Mucosa of stomach (tissue), 1 donor: ENCODE measurements at regions not wholly inside any gene's neighbourhood (a gene's known extent, or its start where the extent isn't known, plus 50 kb on each side); places are given as distances from the start of the nearest gene placed in this dataset.
"Not testable (repeated sequence)": the region's sequence is repeated elsewhere in the genome, so short reads cannot be mapped to it uniquely, and the experiment has no call there.

Experiments used
- H3K27me3 ChIP-seq: one replicate; pipeline ENCODE4 v1.7.0; 2013; ENCODE audit warnings: mild to moderate bottlenecking, low read length; ENCODE audit not compliant: control insufficient read depth, insufficient read depth
- H3K36me3 ChIP-seq: one replicate; pipeline ENCODE4 v1.7.0; 2013; ENCODE audit warnings: low read length; ENCODE audit not compliant: control insufficient read depth, insufficient read depth
- H3K4me1 ChIP-seq: one replicate; pipeline ENCODE4 v1.7.0; 2013; ENCODE audit warnings: mild to moderate bottlenecking, low read length; ENCODE audit not compliant: control insufficient read depth, insufficient read depth
- H3K4me3 ChIP-seq: one replicate; pipeline ENCODE4 v1.7.0; 2013; ENCODE audit warnings: low read length
- H3K9ac ChIP-seq: one replicate; pipeline ENCODE4 v1.7.0; 2013; ENCODE audit warnings: mild to moderate bottlenecking, low read length, moderate library complexity
- H3K9me3 ChIP-seq: one replicate; pipeline ENCODE4 v1.7.0; 2013; ENCODE audit warnings: mild to moderate bottlenecking, low read length, moderate library complexity; ENCODE audit not compliant: control insufficient read depth
- donor health status: Pancreatic carcinoma.

GRCh38 chr10:22821921-22822320, 105.9 kb upstream of the ARMC3 start:
- not testable (repeated sequence) for H3K9me3 ChIP-seq, H3K27me3 ChIP-seq, H3K36me3 ChIP-seq, H3K4me1 ChIP-seq, H3K4me3 ChIP-seq, H3K9ac ChIP-seq

GRCh38 chr10:22821501-22821900, 106.4 kb upstream of the ARMC3 start:
- Histone ChIP-seq H3K9ac (no peak overlapping the region), H3K9me3 (no peaks in the 10 kb centered on the region), H3K4me3 (no peak overlapping the region), H3K4me1 (peaks cover 6% of the 10 kb centered on the region), H3K27me3 (no peaks in the 10 kb centered on the region), H3K36me3 (no peaks in the 10 kb centered on the region)

- no peaks in the 10 kb centered on the region for H3K4me1 ChIP-seq
- H3K27me3 ChIP-seq, result no peaks in the 10 kb centered on the region
- no peaks in the 10 kb centered on the region for H3K9me3 ChIP-seq
- H3K36me3 ChIP-seq, result no peaks in the 10 kb centered on the region
- H3K9ac ChIP-seq, result no peak overlapping the region
- H3K4me3 ChIP-seq, result no peak overlapping the region
Measured at GRCh38 chr10:22816298-22816653, 101.9 kb upstream of the PIP4K2A start.

- Histone ChIP-seq H3K36me3 (no peaks in the 10 kb centered on the region), H3K27me3 (no peaks in the 10 kb centered on the region), H3K9me3 (no peaks in the 10 kb centered on the region), H3K4me1 (no peaks in the 10 kb centered on the region), H3K4me3 (no peak overlapping the region), H3K9ac (no peak overlapping the region)
Measured at GRCh38 chr10:22810643-22811465, 96.5 kb upstream of the PIP4K2A start.

GRCh38 chr10:22807238-22807637, 92.9 kb upstream of the PIP4K2A start:
- Histone ChIP-seq H3K27me3 (no peaks in the 10 kb centered on the region), H3K9ac (no peak overlapping the region), H3K4me3 (no peak overlapping the region), H3K9me3 (no peaks in the 10 kb centered on the region), H3K36me3 (no peaks in the 10 kb centered on the region), H3K4me1 (no peaks in the 10 kb centered on the region)

- Histone ChIP-seq H3K9ac (no peak overlapping the region), H3K4me3 (no peak overlapping the region), H3K4me1 (no peaks in the 10 kb centered on the region), H3K36me3 (no peaks in the 10 kb centered on the region), H3K27me3 (no peaks in the 10 kb centered on the region), H3K9me3 (no peaks in the 10 kb centered on the region)
Measured at GRCh38 chr10:22805304-22805703, 90.9 kb upstream of the PIP4K2A start.

- Histone ChIP-seq H3K36me3 (no peaks in the 10 kb centered on the region), H3K9me3 (no peaks in the 10 kb centered on the region), H3K27me3 (no peaks in the 10 kb centered on the region), H3K4me1 (no peaks in the 10 kb centered on the region), H3K4me3 (no peak overlapping the region), H3K9ac (no peak overlapping the region)
Measured at GRCh38 chr10:22803261-22803885, 89.0 kb upstream of the PIP4K2A start.

- Histone ChIP-seq H3K9ac (no peak overlapping the region), H3K9me3 (no peaks in the 10 kb centered on the region), H3K4me3 (no peak overlapping the region), H3K4me1 (no peaks in the 10 kb centered on the region), H3K27me3 (no peaks in the 10 kb centered on the region), H3K36me3 (no peaks in the 10 kb centered on the region)
Measured at GRCh38 chr10:22801785-22802184, 87.4 kb upstream of the PIP4K2A start.

- not testable (repeated sequence) for H3K4me3 ChIP-seq, H3K27me3 ChIP-seq, H3K9ac ChIP-seq, H3K9me3 ChIP-seq, H3K4me1 ChIP-seq, H3K36me3 ChIP-seq
Measured at GRCh38 chr10:22797796-22798195, 83.4 kb upstream of the PIP4K2A start.

- Histone ChIP-seq H3K27me3 (no peaks in the 10 kb centered on the region), H3K36me3 (no peaks in the 10 kb centered on the region), H3K9me3 (no peaks in the 10 kb centered on the region), H3K4me3 (no peak overlapping the region), H3K4me1 (no peaks in the 10 kb centered on the region), H3K9ac (no peak overlapping the region)
Measured at GRCh38 chr10:22795546-22795945, 81.2 kb upstream of the PIP4K2A start.

- H3K27me3 ChIP-seq, result no peaks in the 10 kb centered on the region
- no peak overlapping the region for H3K9ac ChIP-seq
- no peaks in the 10 kb centered on the region for H3K9me3 ChIP-seq
- H3K4me3 ChIP-seq, result no peak overlapping the region
- H3K36me3 ChIP-seq, result no peaks in the 10 kb centered on the region
- H3K4me1 ChIP-seq, result no peaks in the 10 kb centered on the region
Measured at GRCh38 chr10:22792161-22792560, 77.8 kb upstream of the PIP4K2A start.

- Histone ChIP-seq H3K4me1 (no peaks in the 10 kb centered on the region), H3K4me3 (no peak overlapping the region), H3K36me3 (no peaks in the 10 kb centered on the region), H3K27me3 (no peaks in the 10 kb centered on the region), H3K9ac (no peak overlapping the region), H3K9me3 (no peaks in the 10 kb centered on the region)
Measured at GRCh38 chr10:22791665-22792064, 77.3 kb upstream of the PIP4K2A start.
